RWPE2 (cell line): ENCODE measurements at regions not wholly inside any gene's neighbourhood (a gene's known extent, or its start where the extent isn't known, plus 50 kb on each side); places are given as distances from the start of the nearest gene placed in this dataset.

Experiments used
- ATAC-seq: fragments of 200-7000 bp; cut with Tn5 transposase; 3 replicates; pipeline ENCODE4 v1.9.1; 2021; ENCODE audit warnings: low read depth
- DNase-seq: peaks from one replicate; pipeline ENCODE4 v3.0.0-alpha.2; 2020; ENCODE audit warnings: low spot score
- H3K27ac ChIP-seq: fragments of 450-650 bp; 2 replicates; pipeline ENCODE4 v1.5.1; 2017; ENCODE audit warnings: mild to moderate bottlenecking; ENCODE audit not compliant: poor library complexity, severe bottlenecking
- H3K27me3 ChIP-seq: fragments of 250-450 bp; sonication (Bioruptor Pico); 2 replicates; pipeline ENCODE4 v1.5.1; 2021; ENCODE audit warnings: mild to moderate bottlenecking, moderate library complexity; ENCODE audit not compliant: insufficient read depth, poor library complexity, severe bottlenecking
- H3K36me3 ChIP-seq: fragments of 250-450 bp; sonication (Bioruptor Pico); 2 replicates; pipeline ENCODE4 v1.5.1; 2020; ENCODE audit warnings: low read depth, mild to moderate bottlenecking, moderate library complexity
- H3K4me1 ChIP-seq: fragments of 250-450 bp; sonication (Bioruptor Pico); 2 replicates; pipeline ENCODE4 v1.5.1; 2021; ENCODE audit warnings: mild to moderate bottlenecking, moderate library complexity; ENCODE audit not compliant: insufficient read depth, poor library complexity, severe bottlenecking
- H3K4me3 ChIP-seq: fragments of 250-450 bp; sonication (Bioruptor Pico); 2 replicates; pipeline ENCODE4 v1.5.1; 2021; ENCODE audit warnings: mild to moderate bottlenecking, moderate library complexity; ENCODE audit not compliant: severe bottlenecking
- H3K9me3 ChIP-seq: fragments of 250-450 bp; sonication (Bioruptor Pico); 2 replicates; pipeline ENCODE4 v1.5.1; 2021; ENCODE audit warnings: mild to moderate bottlenecking, moderate library complexity; ENCODE audit not compliant: severe bottlenecking
- CTCF ChIP-seq: fragments of 450-650 bp; IDR thresholded peaks from one replicate; pipeline ENCODE4 v1.5.1; 2017; ENCODE audit warnings: mild to moderate bottlenecking, moderate library complexity; ENCODE audit not compliant: poor library complexity, severe bottlenecking

GRCh38 chr12:13273097-13273496, 76.6 kb downstream of the EMP1 start:
- Histone ChIP-seq H3K36me3 (no peaks in the 10 kb centered on the region), H3K4me1 (no peaks in the 10 kb centered on the region), H3K27me3 (no peaks in the 10 kb centered on the region), H3K4me3 (no peak overlapping the region), H3K9me3 (no peaks in the 10 kb centered on the region), H3K27ac (no peak overlapping the region)
- DNase-seq (no peak), ATAC-seq (no peak)
- TF ChIP-seq CTCF, result no peak

- Histone ChIP-seq H3K9me3 (no peaks in the 10 kb centered on the region), H3K27ac (no peak overlapping the region), H3K27me3 (no peaks in the 10 kb centered on the region), H3K36me3 (no peaks in the 10 kb centered on the region), H3K4me3 (no peak overlapping the region), H3K4me1 (no peaks in the 10 kb centered on the region)
- no peak for TF ChIP-seq CTCF
- no peak for ATAC-seq
- DNase-seq, result no peak
These were observed 74.3 kb downstream of the EMP1 start for GRCh38 chr12:13270817-13271216.
